ENCODE measurements at regions not wholly inside any gene's neighbourhood (a gene's known extent, or its start where the extent isn't known, plus 50 kb on each side); places are given as distances from the start of the nearest gene placed in this dataset.

- no peak overlapping the region for H3K27ac ChIP-seq
- no peaks in the 10 kb centered on the region for H3K9me3 ChIP-seq (replicated peaks)
- no peak overlapping the region for H3K4me3 ChIP-seq
- no peaks in the 10 kb centered on the region for H3K36me3 ChIP-seq
- H3K4me1 ChIP-seq = peaks cover 4% of the 10 kb centered on the region; the same call in 1 of the 2 replicates
- DNase-seq = no peak
- no peaks in the 10 kb centered on the region for H3K27me3 ChIP-seq
Observed at GRCh38 chr12:53849656-53850055, 89.0 kb upstream of the HOXC13 start.

- DNase-seq = no peak
- H3K4me1 ChIP-seq = no peaks in the 10 kb centered on the region
Observed at GRCh38 chr12:53852061-53852460, 86.6 kb upstream of the HOXC13 start.

GRCh38 chr12:53852992-53853391, 85.6 kb upstream of the HOXC13 start:
- Histone ChIP-seq H3K27ac (no peak overlapping the region), H3K36me3 (no peaks in the 10 kb centered on the region), H3K4me1 (no peaks in the 10 kb centered on the region), H3K4me3 (no peak overlapping the region), H3K9me3 (replicated peaks) (no peaks in the 10 kb centered on the region), H3K27me3 (no peaks in the 10 kb centered on the region)
- no peak for DNase-seq

More at GRCh38 chr12:53852061-53852460, 86.6 kb upstream of the HOXC13 start:
- no peak overlapping the region for H3K4me3 ChIP-seq
- no peaks in the 10 kb centered on the region for H3K36me3 ChIP-seq
- no peaks in the 10 kb centered on the region for H3K9me3 ChIP-seq (replicated peaks)
- H3K27ac ChIP-seq = no peak overlapping the region
- H3K27me3 ChIP-seq = no peaks in the 10 kb centered on the region

- no peaks in the 10 kb centered on the region for H3K9me3 ChIP-seq (replicated peaks)
- no peak overlapping the region for H3K27ac ChIP-seq
- no peak for DNase-seq
- no peaks in the 10 kb centered on the region for H3K27me3 ChIP-seq
- H3K4me3 ChIP-seq = no peak overlapping the region
- no peaks in the 10 kb centered on the region for H3K4me1 ChIP-seq
- H3K36me3 ChIP-seq = no peaks in the 10 kb centered on the region
Observed at GRCh38 chr12:53854701-53855316, 83.8 kb upstream of the HOXC13 start.

GRCh38 chr12:53856132-53856531, 82.5 kb upstream of the HOXC13 start:
- Histone ChIP-seq H3K27ac (no peak overlapping the region), H3K4me3 (no peak overlapping the region), H3K4me1 (no peaks in the 10 kb centered on the region), H3K36me3 (no peaks in the 10 kb centered on the region), H3K27me3 (no peaks in the 10 kb centered on the region), H3K9me3 (replicated peaks) (no peaks in the 10 kb centered on the region)
- DNase-seq = no peak

GRCh38 chr12:53857666-53858065, 81.0 kb upstream of the HOXC13 start:
- H3K4me3 ChIP-seq = no peak overlapping the region
- DNase-seq = no peak
- H3K27me3 ChIP-seq = no peaks in the 10 kb centered on the region
- H3K36me3 ChIP-seq = no peaks in the 10 kb centered on the region
- H3K9me3 ChIP-seq (replicated peaks) = no peaks in the 10 kb centered on the region
- no peak overlapping the region for H3K27ac ChIP-seq
- H3K4me1 ChIP-seq = no peaks in the 10 kb centered on the region

- Histone ChIP-seq H3K27me3 (no peaks in the 10 kb centered on the region), H3K4me1 (no peaks in the 10 kb centered on the region), H3K36me3 (no peaks in the 10 kb centered on the region), H3K27ac (no peak overlapping the region), H3K4me3 (no peak overlapping the region), H3K9me3 (replicated peaks) (no peaks in the 10 kb centered on the region)
- DNase-seq = no peak
Observed at GRCh38 chr12:53860426-53861345, 77.9 kb upstream of the HOXC13 start.

- no peaks in the 10 kb centered on the region for H3K27me3 ChIP-seq
- no peaks in the 10 kb centered on the region for H3K9me3 ChIP-seq (replicated peaks)
- no peaks in the 10 kb centered on the region for H3K36me3 ChIP-seq
- DNase-seq = no peak
- H3K27ac ChIP-seq = no peak overlapping the region
- H3K4me1 ChIP-seq = no peaks in the 10 kb centered on the region
- no peak overlapping the region for H3K4me3 ChIP-seq
Observed at GRCh38 chr12:53862206-53862605, 76.4 kb upstream of the HOXC13 start.

- H3K4me1 ChIP-seq = peaks cover 4% of the 10 kb centered on the region; the same call in 1 of the 2 replicates
- no peak overlapping the region for H3K4me3 ChIP-seq
- no peak overlapping the region for H3K27ac ChIP-seq
- no peak for DNase-seq
- no peaks in the 10 kb centered on the region for H3K9me3 ChIP-seq (replicated peaks)
- H3K36me3 ChIP-seq = no peaks in the 10 kb centered on the region
- H3K27me3 ChIP-seq = no peaks in the 10 kb centered on the region
Observed at GRCh38 chr12:53862831-53863230, 75.8 kb upstream of the HOXC13 start.

- Histone ChIP-seq H3K4me3 (no peak overlapping the region), H3K9me3 (replicated peaks) (no peaks in the 10 kb centered on the region), H3K36me3 (no peaks in the 10 kb centered on the region), H3K27ac (no peak overlapping the region), H3K27me3 (no peaks in the 10 kb centered on the region), H3K4me1 (peaks cover 5% of the 10 kb centered on the region; the same call in 1 of the 2 replicates)
- no peak for DNase-seq
Observed at GRCh38 chr12:53866727-53867126, 71.9 kb upstream of the HOXC13 start.

GRCh38 chr12:53867216-53868012, 71.2 kb upstream of the HOXC13 start:
- Histone ChIP-seq H3K9me3 (replicated peaks) (no peaks in the 10 kb centered on the region), H3K27ac (no peak overlapping the region), H3K4me1 (peaks cover 5% of the 10 kb centered on the region; the same call in 1 of the 2 replicates), H3K4me3 (no peak overlapping the region), H3K36me3 (no peaks in the 10 kb centered on the region), H3K27me3 (no peaks in the 10 kb centered on the region)
- DNase-seq = peak; percentile 15 to 20

- Histone ChIP-seq H3K27me3 (no peaks in the 10 kb centered on the region), H3K9me3 (replicated peaks) (no peaks in the 10 kb centered on the region), H3K4me3 (no peak overlapping the region), H3K27ac (no peak overlapping the region), H3K36me3 (no peaks in the 10 kb centered on the region), H3K4me1 (peaks cover 5% of the 10 kb centered on the region; the same call in 1 of the 2 replicates)
- DNase-seq = no peak
Observed at GRCh38 chr12:53868511-53868986, 70.1 kb upstream of the HOXC13 start.

GRCh38 chr12:53869500-53869899, 69.1 kb upstream of the HOXC13 start:
- Histone ChIP-seq H3K27ac (no peak overlapping the region), H3K27me3 (no peaks in the 10 kb centered on the region), H3K36me3 (no peaks in the 10 kb centered on the region), H3K4me3 (no peak overlapping the region), H3K9me3 (replicated peaks) (no peaks in the 10 kb centered on the region), H3K4me1 (peaks cover 5% of the 10 kb centered on the region; the same call in 1 of the 2 replicates)
- peak in 1 of 2 experiments; percentile 61 for DNase-seq

- Histone ChIP-seq H3K27ac (no peak overlapping the region), H3K27me3 (no peaks in the 10 kb centered on the region), H3K4me1 (peaks cover 5% of the 10 kb centered on the region; the same call in 1 of the 2 replicates), H3K36me3 (no peaks in the 10 kb centered on the region), H3K9me3 (replicated peaks) (no peaks in the 10 kb centered on the region), H3K4me3 (no peak overlapping the region)
- no peak for DNase-seq
Observed at GRCh38 chr12:53870117-53870516, 68.5 kb upstream of the HOXC13 start.
